SK-N-SH treated with all-trans-retinoic acid at 6 μM for 48 hours (cell line): ENCODE measurements at regions not wholly inside any gene's neighbourhood (a gene's known extent, or its start where the extent isn't known, plus 50 kb on each side); places are given as distances from the start of the nearest gene placed in this dataset.

ENCODE experiments used
- ESRRG ChIP-seq: fragments of 250-450 bp; sonication (Bioruptor Pico); IDR thresholded peaks from 2 replicates; pipeline ENCODE4 v1.6.1; 2021; ENCODE audit warnings: mild to moderate bottlenecking
- OSR1 ChIP-seq: fragments of 250-450 bp; sonication (Bioruptor Pico); IDR thresholded peaks from 2 replicates; pipeline ENCODE4 v1.8.0; 2022; ENCODE audit warnings: moderate library complexity, mild to moderate bottlenecking, inconsistent platforms

- no peak for TF ChIP-seq ESRRG (CRISPR knock-in tag)
- TF ChIP-seq OSR1 (CRISPR knock-in tag) = no peak
Observed at GRCh38 chr21:16770266-16770665, 742.6 kb upstream of the CXADR start.
